H1 (cell line): ENCODE measurements at regions not wholly inside any gene's neighbourhood (a gene's known extent, or its start where the extent isn't known, plus 50 kb on each side); places are given as distances from the start of the nearest gene placed in this dataset.

ENCODE experiments used
- CBX5 ChIP-seq: fragments of 300-800, 300-1000 bp; sonication (generic); IDR thresholded peaks from 2 replicates; pipeline ENCODE4 v1.7.1; 2016; ENCODE audit warnings: antibody characterized with exemption, low read length, low read depth
- CTCF ChIP-seq, 3 experiments: IDR thresholded peaks; 1 replicate in 2 of 3; 2 replicates in 1 of 3; pipeline versions ENCODE4 v1.5.1 to v1.6.1; 2011; ENCODE audit warnings: low read length in 3 of 3, mild to moderate bottlenecking in 3 of 3, inconsistent platforms in 2 of 3, low read depth in 1 of 3, moderate library complexity in 1 of 3; ENCODE audit not compliant: insufficient read depth in 1 of 3; ENCODE audit errors: control extremely low read depth in 1 of 3
- EP300 ChIP-seq, 2 experiments: IDR thresholded peaks; 1 replicate in 1 of 2; 2 replicates in 1 of 2; pipeline ENCODE4 v1.6.1; 2011 to 2012; ENCODE audit warnings: low read depth in 2 of 2, low read length in 2 of 2, mild to moderate bottlenecking in 2 of 2, borderline replicate concordance in 1 of 2, inconsistent platforms in 1 of 2, moderate library complexity in 1 of 2
- EZH2 ChIP-seq: fragments of 200-600 bp; sonication (generic); IDR thresholded peaks from 2 replicates; pipeline ENCODE4 v1.7.1; 2012; ENCODE audit warnings: low read depth, mild to moderate bottlenecking, moderate library complexity, low read length, inconsistent platforms; ENCODE audit not compliant: severe bottlenecking
- GABPA ChIP-seq: IDR thresholded peaks from 2 replicates; pipeline ENCODE4 v1.6.1; 2011; ENCODE audit warnings: mild to moderate bottlenecking, low read length, moderate library complexity, borderline replicate concordance; ENCODE audit not compliant: insufficient read depth
- JUN ChIP-seq: IDR thresholded peaks from 2 replicates; pipeline ENCODE4 v1.6.1; 2011; ENCODE audit warnings: low read depth, mild to moderate bottlenecking, improper control_type of control experiment, low read length
- KDM1A ChIP-seq: fragments of 200-600, 300-600 bp; sonication (generic); IDR thresholded peaks from 2 replicates; pipeline ENCODE4 v1.7.1; 2016; ENCODE audit warnings: mild to moderate bottlenecking, low read length, borderline replicate concordance
- MAX ChIP-seq: IDR thresholded peaks from 2 replicates; pipeline ENCODE4 v1.6.1; 2012; ENCODE audit warnings: inconsistent platforms
- POLR2AphosphoS5 ChIP-seq: IDR thresholded peaks from 2 replicates; pipeline ENCODE4 v1.6.1; 2011; ENCODE audit warnings: low read depth, low read length
- RFX5 ChIP-seq: IDR thresholded peaks from 2 replicates; pipeline ENCODE4 v1.6.1; 2011; ENCODE audit warnings: low read depth, low read length, improper control_type of control experiment, borderline replicate concordance
- RXRA ChIP-seq: IDR thresholded peaks from 2 replicates; pipeline ENCODE4 v1.6.1; 2011; ENCODE audit warnings: low read depth, mild to moderate bottlenecking, low read length, moderate library complexity; ENCODE audit not compliant: insufficient read depth
- SP1 ChIP-seq: IDR thresholded peaks from 2 replicates; pipeline ENCODE4 v1.6.1; 2011; ENCODE audit warnings: low read depth, low read length
- TAF1 ChIP-seq: IDR thresholded peaks from 2 replicates; pipeline ENCODE4 v1.6.1; 2011; ENCODE audit warnings: mild to moderate bottlenecking, low read depth, low read length

GRCh38 chr7:45404622-45405021, 169.5 kb upstream of the ADCY1 start:
- no peak for TF ChIP-seq KDM1A
- no peak for TF ChIP-seq CTCF (IDR thresholded peaks at IDR 0.05; ENCODE audit: control extremely low read depth in 1 of 3, insufficient read depth in 1 of 3, low read depth in 1 of 3, low read length in 3 of 3)
- TF ChIP-seq TAF1 = no peak
- no peak for TF ChIP-seq POLR2AphosphoS5
- TF ChIP-seq RXRA = no peak
- TF ChIP-seq EZH2 = no peak
- TF ChIP-seq RFX5 = no peak
- no peak for TF ChIP-seq JUN
- TF ChIP-seq SP1 = no peak
- TF ChIP-seq MAX = no peak
- TF ChIP-seq EP300 (IDR thresholded peaks at IDR 0.05; ENCODE audit: borderline replicate concordance in 1 of 2, low read depth in 2 of 2, low read length in 2 of 2) = no peak
- TF ChIP-seq CBX5 = no peak
- no peak for TF ChIP-seq GABPA
